Type B pancreatic cell (in vitro differentiated cells): ENCODE measurements at regions not wholly inside any gene's neighbourhood (a gene's known extent, or its start where the extent isn't known, plus 50 kb on each side); places are given as distances from the start of the nearest gene placed in this dataset.

Experiments
- DNase-seq: peaks from one replicate; pipeline ENCODE4 v3.0.0; 2021; ENCODE audit warnings: mixed read lengths; ENCODE audit not compliant: unreplicated experiment; ENCODE audit errors: extremely low spot score
- H3K27ac Mint-ChIP-seq: 2 replicates; pipeline ENCODE4 v1.8.0; 2021; ENCODE audit warnings: mild to moderate bottlenecking, mixed read lengths
- H3K27me3 Mint-ChIP-seq: 2 replicates; pipeline ENCODE4 v1.8.0; 2021; ENCODE audit warnings: mixed read lengths
- H3K36me3 Mint-ChIP-seq: 2 replicates; pipeline ENCODE4 v1.8.0; 2021; ENCODE audit warnings: mixed read lengths
- H3K4me1 Mint-ChIP-seq: one replicate; pipeline ENCODE4 v1.8.0; 2021; ENCODE audit warnings: mixed read lengths; ENCODE audit not compliant: unreplicated experiment
- H3K4me3 Mint-ChIP-seq: 2 replicates; pipeline ENCODE4 v1.8.0; 2021; ENCODE audit warnings: mild to moderate bottlenecking, mixed read lengths
- H3K9me3 Mint-ChIP-seq: 2 replicates; pipeline ENCODE4 v1.8.0; 2021; ENCODE audit warnings: mixed read lengths
- TF ChIP-seq, protein P1 (sequence below): fragments of 200-600 bp; sonication (generic); conservative IDR thresholded peaks from 2 replicates; pipeline ENCODE4 v1.5.0; 2021; ENCODE audit warnings: antibody characterized with exemption, mild to moderate bottlenecking

DNA sequence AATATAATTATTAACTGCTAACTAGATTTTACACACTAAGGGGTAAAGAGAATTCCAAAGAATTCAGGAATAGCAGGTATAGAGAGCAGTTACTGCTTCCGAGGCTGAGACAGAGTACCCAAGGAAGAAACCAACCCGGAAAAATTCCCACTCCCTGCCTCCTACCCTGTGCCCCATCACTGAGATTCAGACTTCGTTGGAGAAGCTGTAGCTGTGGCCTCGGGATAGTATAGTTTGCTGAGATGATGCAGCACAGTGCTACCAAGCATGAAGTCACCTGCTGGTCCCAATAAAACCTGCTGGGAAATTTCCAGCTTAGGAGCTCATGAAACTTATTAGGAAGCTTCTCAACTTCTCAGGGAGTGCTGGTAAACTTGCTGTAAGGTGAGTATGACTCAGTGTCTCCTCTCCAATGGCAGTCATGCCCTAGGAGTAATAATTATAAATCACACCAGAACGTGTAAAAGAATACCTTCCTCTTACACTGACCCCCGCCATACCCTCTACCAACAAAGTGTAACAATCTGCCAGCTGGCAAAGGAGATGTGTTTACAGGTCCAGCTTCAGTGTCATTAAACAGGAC is 215.2 kb upstream of the ROBO2 start:
- no peak for DNase-seq
- Mint-ChIP-seq H3K27me3 (no peaks in the 10 kb centered on the region), H3K9me3 (no peaks in the 10 kb centered on the region), H3K27ac (no peak overlapping the region), H3K4me3 (no peak overlapping the region), H3K4me1 (peaks cover 24% of the 10 kb centered on the region), H3K36me3 (no peaks in the 10 kb centered on the region)
- TF ChIP-seq, protein P1, sequence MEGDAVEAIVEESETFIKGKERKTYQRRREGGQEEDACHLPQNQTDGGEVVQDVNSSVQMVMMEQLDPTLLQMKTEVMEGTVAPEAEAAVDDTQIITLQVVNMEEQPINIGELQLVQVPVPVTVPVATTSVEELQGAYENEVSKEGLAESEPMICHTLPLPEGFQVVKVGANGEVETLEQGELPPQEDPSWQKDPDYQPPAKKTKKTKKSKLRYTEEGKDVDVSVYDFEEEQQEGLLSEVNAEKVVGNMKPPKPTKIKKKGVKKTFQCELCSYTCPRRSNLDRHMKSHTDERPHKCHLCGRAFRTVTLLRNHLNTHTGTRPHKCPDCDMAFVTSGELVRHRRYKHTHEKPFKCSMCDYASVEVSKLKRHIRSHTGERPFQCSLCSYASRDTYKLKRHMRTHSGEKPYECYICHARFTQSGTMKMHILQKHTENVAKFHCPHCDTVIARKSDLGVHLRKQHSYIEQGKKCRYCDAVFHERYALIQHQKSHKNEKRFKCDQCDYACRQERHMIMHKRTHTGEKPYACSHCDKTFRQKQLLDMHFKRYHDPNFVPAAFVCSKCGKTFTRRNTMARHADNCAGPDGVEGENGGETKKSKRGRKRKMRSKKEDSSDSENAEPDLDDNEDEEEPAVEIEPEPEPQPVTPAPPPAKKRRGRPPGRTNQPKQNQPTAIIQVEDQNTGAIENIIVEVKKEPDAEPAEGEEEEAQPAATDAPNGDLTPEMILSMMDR, result no peak

DNA sequence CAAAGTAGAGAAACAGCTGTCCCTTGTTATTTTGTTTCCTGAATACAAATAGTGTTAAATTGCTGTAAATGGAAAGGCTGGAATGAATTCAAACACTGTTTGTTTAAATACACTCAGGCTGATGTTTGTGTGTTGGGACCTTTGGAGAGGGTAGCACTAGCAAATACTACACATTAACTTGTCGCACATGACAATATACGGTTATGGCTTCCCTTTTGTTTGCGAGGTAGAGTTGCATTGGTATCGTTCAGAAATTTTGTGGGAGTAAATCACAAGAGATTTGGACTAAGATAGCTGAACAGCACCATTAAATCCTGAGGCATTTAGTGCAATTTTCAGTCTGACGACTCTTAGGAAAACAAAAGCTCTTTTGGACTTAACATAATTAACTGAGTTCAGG is 213.0 kb upstream of the ROBO2 start:
- Mint-ChIP-seq H3K4me1 (peaks cover 24% of the 10 kb centered on the region), H3K36me3 (no peaks in the 10 kb centered on the region), H3K27ac (no peak overlapping the region), H3K27me3 (no peaks in the 10 kb centered on the region), H3K4me3 (no peak overlapping the region), H3K9me3 (no peaks in the 10 kb centered on the region)
- TF ChIP-seq, protein P1, result no peak
- no peak for DNase-seq

DNA sequence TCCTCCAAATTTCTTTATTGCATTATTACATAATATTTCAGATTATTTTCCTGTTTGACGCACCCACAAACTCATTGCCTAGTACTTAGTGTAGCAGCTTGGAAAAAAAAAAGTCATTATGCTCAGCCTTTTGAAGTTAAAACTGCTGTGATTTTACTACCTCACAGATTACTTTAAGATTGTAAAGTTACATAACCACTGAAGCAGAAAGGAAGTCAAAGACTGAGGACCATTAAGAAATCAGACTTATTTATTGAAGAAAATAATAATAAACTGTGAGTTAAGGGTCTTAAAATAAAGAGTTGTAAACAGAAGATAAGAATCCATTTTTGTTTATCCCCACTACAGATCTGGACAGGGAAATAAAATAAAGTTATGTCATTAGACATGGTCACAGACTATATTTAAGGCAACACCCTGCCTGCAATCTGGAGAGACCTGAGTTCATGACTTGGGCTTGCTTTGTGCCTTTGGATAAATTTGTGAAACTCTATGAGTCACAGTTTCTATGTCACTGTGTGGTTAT is 212.1 kb upstream of the ROBO2 start:
- TF ChIP-seq, protein P1, result no peak
- Mint-ChIP-seq H3K9me3 (no peaks in the 10 kb centered on the region), H3K4me1 (peaks cover 24% of the 10 kb centered on the region), H3K4me3 (no peak overlapping the region), H3K36me3 (no peaks in the 10 kb centered on the region), H3K27me3 (no peaks in the 10 kb centered on the region), H3K27ac (no peak overlapping the region)
- DNase-seq, result no peak

DNA sequence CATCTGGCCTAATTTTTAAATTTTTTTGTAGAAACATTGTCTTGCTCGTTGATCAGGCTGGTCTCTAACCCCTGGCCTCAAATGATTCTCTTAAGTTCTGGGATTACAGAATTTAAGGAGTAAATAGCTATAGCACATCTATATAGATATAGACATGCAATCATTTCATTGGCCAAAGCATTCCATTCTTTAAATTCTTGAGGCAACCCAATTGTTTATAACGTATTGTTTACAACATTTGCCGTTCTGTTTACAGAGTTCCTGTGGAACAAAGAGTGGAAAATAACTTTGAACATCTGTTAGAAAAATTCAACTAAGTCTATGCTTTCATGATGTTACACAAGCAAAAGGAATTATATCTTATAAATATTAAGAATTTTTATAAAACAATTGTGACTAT is 205.2 kb upstream of the ROBO2 start:
- no peaks in the 10 kb centered on the region for H3K36me3 Mint-ChIP-seq
- no peaks in the 10 kb centered on the region for H3K9me3 Mint-ChIP-seq
- DNase-seq, result no peak
- no peak overlapping the region for H3K4me3 Mint-ChIP-seq
- H3K4me1 Mint-ChIP-seq, result no peaks in the 10 kb centered on the region
- TF ChIP-seq, protein P1, result no peak
- no peaks in the 10 kb centered on the region for H3K27me3 Mint-ChIP-seq
- no peak overlapping the region for H3K27ac Mint-ChIP-seq

DNA sequence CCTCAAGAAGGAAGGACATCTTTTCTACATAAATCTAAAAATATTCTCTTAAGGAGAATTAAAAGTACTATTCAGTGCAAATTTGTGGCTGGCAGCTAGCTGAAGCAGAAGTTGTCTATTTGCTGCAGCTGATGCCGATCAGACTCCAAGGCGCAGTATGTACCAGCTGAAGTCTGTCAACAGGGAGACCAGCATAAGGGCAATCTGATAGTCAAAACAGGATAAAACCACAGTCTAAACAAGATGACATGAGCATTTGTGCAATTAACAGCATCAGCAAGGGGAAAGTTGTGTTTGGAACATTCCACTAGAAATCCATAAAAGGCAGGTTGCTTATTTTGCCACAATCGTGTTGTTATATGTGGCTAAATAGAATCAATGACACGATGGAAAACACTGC is 198.2 kb upstream of the ROBO2 start:
- H3K36me3 Mint-ChIP-seq, result no peaks in the 10 kb centered on the region
- H3K9me3 Mint-ChIP-seq, result no peaks in the 10 kb centered on the region
- H3K27ac Mint-ChIP-seq, result no peak overlapping the region
- no peaks in the 10 kb centered on the region for H3K27me3 Mint-ChIP-seq
- no peak overlapping the region for H3K4me3 Mint-ChIP-seq
- TF ChIP-seq, protein P1, result no peak
- DNase-seq, result no peak
- H3K4me1 Mint-ChIP-seq, result no peaks in the 10 kb centered on the region
